H9 (cell line): ENCODE measurements at regions not wholly inside any gene's neighbourhood (a gene's known extent, or its start where the extent isn't known, plus 50 kb on each side); places are given as distances from the start of the nearest gene placed in this dataset.

ENCODE experiments used
- DNase-seq: peaks from one replicate; pipeline ENCODE4 v3.0.0-alpha.2; 2017
- H2AFZ ChIP-seq: one replicate; pipeline ENCODE4 v1.6.1; 2013; ENCODE audit warnings: mild to moderate bottlenecking, low read length, control low read depth, moderate library complexity
- H2AK5ac ChIP-seq: 2 replicates; pipeline ENCODE4 v1.6.1; 2013; ENCODE audit warnings: low read length, control low read depth, mixed read lengths; ENCODE audit not compliant: insufficient read length
- H2BK120ac ChIP-seq: one replicate; pipeline ENCODE4 v1.6.1; 2013; ENCODE audit warnings: low read depth, mild to moderate bottlenecking, low read length, control low read depth, inconsistent platforms; ENCODE audit not compliant: poor library complexity, severe bottlenecking
- H2BK12ac ChIP-seq: 2 replicates; pipeline ENCODE4 v1.6.1; 2013; ENCODE audit warnings: low read length, control low read depth, mixed read lengths, low read depth; ENCODE audit not compliant: insufficient read length
- H2BK15ac ChIP-seq: 2 replicates; pipeline ENCODE4 v1.6.1; 2013; ENCODE audit warnings: low read depth, low read length, control low read depth
- H2BK20ac ChIP-seq: one replicate; pipeline ENCODE4 v1.6.1; 2013; ENCODE audit warnings: low read depth, mild to moderate bottlenecking, low read length, control low read depth, inconsistent platforms; ENCODE audit not compliant: poor library complexity, severe bottlenecking
- H2BK5ac ChIP-seq: 2 replicates; pipeline ENCODE4 v1.6.1; 2013; ENCODE audit warnings: low read length, control low read depth, mixed read lengths; ENCODE audit not compliant: insufficient read length
- H3K14ac ChIP-seq: 2 replicates; pipeline ENCODE4 v1.6.1; 2013; ENCODE audit warnings: low read length, control low read depth; ENCODE audit not compliant: insufficient read depth
- H3K18ac ChIP-seq: 2 replicates; pipeline ENCODE4 v1.6.1; 2013; ENCODE audit warnings: low read depth, mild to moderate bottlenecking, mixed read lengths, low read length, control low read depth; ENCODE audit not compliant: insufficient read length
- H3K23ac ChIP-seq: 2 replicates; pipeline ENCODE4 v1.6.1; 2013; ENCODE audit warnings: low read length, control low read depth, mixed read lengths, low read depth; ENCODE audit not compliant: insufficient read length
- H3K23me2 ChIP-seq: 2 replicates; pipeline ENCODE4 v1.6.1; 2013; ENCODE audit warnings: low read depth, mild to moderate bottlenecking, mixed read lengths, low read length, control low read depth; ENCODE audit not compliant: insufficient read length, poor library complexity, severe bottlenecking
- H3K27ac ChIP-seq: 2 replicates; pipeline ENCODE4 v1.5.1; 2013; ENCODE audit warnings: low read length, control low read depth, mixed read lengths, low read depth; ENCODE audit not compliant: insufficient read length
- H3K27me3 ChIP-seq: 2 replicates; pipeline ENCODE4 v1.6.1; 2013; ENCODE audit warnings: low read length, control low read depth, inconsistent platforms; ENCODE audit not compliant: insufficient read depth
- H3K4ac ChIP-seq: 2 replicates; pipeline ENCODE4 v1.6.1; 2013; ENCODE audit warnings: low read depth, mild to moderate bottlenecking, control low read depth, inconsistent platforms, low read length, moderate library complexity
- H3K4me1 ChIP-seq: 2 replicates; pipeline ENCODE4 v1.6.1; 2013; ENCODE audit warnings: low read length, control low read depth, inconsistent platforms; ENCODE audit not compliant: insufficient read depth
- H3K4me2 ChIP-seq: 2 replicates; pipeline ENCODE4 v1.6.1; 2013; ENCODE audit warnings: low read length, control low read depth, mixed read lengths; ENCODE audit not compliant: insufficient read length, insufficient read depth
- H3K56ac ChIP-seq: 2 replicates; pipeline ENCODE4 v1.6.1; 2013; ENCODE audit warnings: low read depth, mild to moderate bottlenecking, mixed read lengths, low read length, control low read depth; ENCODE audit not compliant: insufficient read length
- H3K79me1 ChIP-seq: 2 replicates; pipeline ENCODE4 v1.6.1; 2013; ENCODE audit warnings: low read depth, mild to moderate bottlenecking, moderate library complexity, low read length, control low read depth, inconsistent platforms; ENCODE audit not compliant: insufficient read depth, poor library complexity, severe bottlenecking
- H3K79me2 ChIP-seq: 2 replicates; pipeline ENCODE4 v1.6.1; 2013; ENCODE audit warnings: low read length, control low read depth, inconsistent platforms; ENCODE audit not compliant: insufficient read depth
- H3K9ac ChIP-seq: 2 replicates; pipeline ENCODE4 v1.6.1; 2013; ENCODE audit warnings: low read length, control low read depth, mixed read lengths; ENCODE audit not compliant: insufficient read length; ENCODE audit errors: extremely low read depth
- H3K9me3 ChIP-seq: one replicate; pipeline ENCODE4 v1.6.1; 2013; ENCODE audit warnings: low read depth, low read length, inconsistent platforms; ENCODE audit not compliant: control insufficient read depth
- H3T11ph ChIP-seq: one replicate; pipeline ENCODE4 v1.6.1; 2013; ENCODE audit warnings: mild to moderate bottlenecking, low read length, control low read depth, inconsistent platforms
- H4K20me1 ChIP-seq: one replicate; pipeline ENCODE4 v1.6.1; 2013; ENCODE audit not compliant: control insufficient read depth, insufficient read length, insufficient read depth
- H4K5ac ChIP-seq: 2 replicates; pipeline ENCODE4 v1.6.1; 2013; ENCODE audit warnings: low read depth, mild to moderate bottlenecking, mixed read lengths, low read length, control low read depth; ENCODE audit not compliant: insufficient read length
- H4K8ac ChIP-seq: replicated peaks from 2 replicates; pipeline ENCODE4 v1.6.1; 2013; ENCODE audit warnings: low read length, control low read depth, mixed read lengths, low read depth; ENCODE audit not compliant: insufficient read length
- H4K91ac ChIP-seq: 2 replicates; pipeline ENCODE4 v1.6.1; 2013; ENCODE audit warnings: low read depth, mild to moderate bottlenecking, moderate library complexity, mixed read lengths, low read length, control low read depth; ENCODE audit not compliant: insufficient read length
- H3K27ac Mint-ChIP-seq, 3 experiments: 2 replicates in 2 of 3; 3 replicates in 1 of 3; pipeline ENCODE4 v1.8.0; 2020 to 2021; ENCODE audit warnings: mixed read lengths in 3 of 3, mild to moderate bottlenecking in 1 of 3, moderate library complexity in 1 of 3
- H3K27me3 Mint-ChIP-seq: 2 replicates; pipeline ENCODE4 v1.8.0; 2021; ENCODE audit warnings: low read depth, mild to moderate bottlenecking, moderate library complexity, mixed read lengths
- H3K36me3 Mint-ChIP-seq, 3 experiments: 2 replicates in 2 of 3; 3 replicates in 1 of 3; pipeline ENCODE4 v1.8.0; 2020 to 2021; ENCODE audit warnings: low read depth in 3 of 3, mixed read lengths in 3 of 3; ENCODE audit not compliant: insufficient read depth in 1 of 3
- H3K4me1 Mint-ChIP-seq, 2 experiments: 2 replicates each; pipeline ENCODE4 v1.8.0; 2020; ENCODE audit warnings: mixed read lengths in 2 of 2
- H3K4me3 Mint-ChIP-seq, 2 experiments: 2 replicates in 1 of 2; 3 replicates in 1 of 2; pipeline ENCODE4 v1.8.0; 2020 to 2021; ENCODE audit warnings: mild to moderate bottlenecking in 2 of 2, mixed read lengths in 2 of 2, moderate library complexity in 1 of 2
- H3K9me3 Mint-ChIP-seq, 2 experiments: 2 replicates in 1 of 2; 3 replicates in 1 of 2; pipeline ENCODE4 v1.8.0; 2020; ENCODE audit warnings: mild to moderate bottlenecking in 2 of 2, mixed read lengths in 2 of 2, moderate library complexity in 1 of 2
- WGBS: extraction: QIAGEN DNeasy Blood & Tissue Kit; methylation state at CpG from one replicate; pipeline ENCODE4 v1.1.7; 2013; ENCODE audit warnings: missing lambda C conversion rate, low lambda C conversion rate, mixed read lengths; ENCODE audit not compliant: insufficient read length; ENCODE audit errors: extremely low coverage; 5-methylcytosine and 5-hydroxymethylcytosine counted together
- TF ChIP-seq, protein P1 (sequence below): fragments of 200-600 bp; sonication (generic); conservative IDR thresholded peaks from 3 replicates; pipeline ENCODE4 v1.8.0; 2021; ENCODE audit warnings: antibody characterized with exemption, mild to moderate bottlenecking

DNA sequence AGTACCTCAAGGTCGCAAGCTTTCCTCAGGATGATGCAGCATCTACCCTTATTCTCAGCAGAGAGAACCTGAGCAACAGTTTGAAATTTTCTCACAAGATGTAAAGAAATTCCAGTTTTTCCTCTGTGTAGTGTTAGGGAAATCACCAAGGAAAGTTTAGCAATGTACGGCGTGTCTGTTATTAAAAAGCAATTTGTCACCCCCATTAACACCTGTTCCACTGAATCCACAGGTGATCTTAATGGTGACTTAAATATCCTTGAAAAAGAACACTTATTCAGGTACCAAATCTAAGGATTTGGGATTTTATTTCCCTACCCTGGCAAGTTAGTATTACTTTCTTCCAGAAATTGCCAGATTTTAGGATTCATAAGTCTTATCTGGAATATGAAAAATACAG lies 77.9 kb upstream of the ATP10B start:
- no peaks in the 10 kb centered on the region for H3K79me1 ChIP-seq
- no peaks in the 10 kb centered on the region for H3K9me3 ChIP-seq
- H3K18ac ChIP-seq: no peak overlapping the region
- H3K56ac ChIP-seq: no peak overlapping the region
- H3K79me2 ChIP-seq: no peaks in the 10 kb centered on the region
- H3K23me2 ChIP-seq: no peaks in the 10 kb centered on the region
- H3K27me3 ChIP-seq: no peaks in the 10 kb centered on the region
- H3K14ac ChIP-seq: no peak overlapping the region
- H3K4me1 ChIP-seq: peaks cover 6% of the 10 kb centered on the region; the same call in 1 of the 2 replicates
- no peak for DNase-seq
- Mint-ChIP-seq H3K4me1 (peaks cover 39 to 41% of the 10 kb centered on the region in 2 experiments), H3K27me3 (no peaks in the 10 kb centered on the region; the same call in 1 of the 2 replicates), H3K4me3 (no peak overlapping the region), H3K36me3 (no peaks in the 10 kb centered on the region; a peak in 1 of 7 replicates), H3K9me3 (no peaks in the 10 kb centered on the region), H3K27ac (no peak overlapping the region)
- no peak overlapping the region for H2AFZ ChIP-seq
- no peak overlapping the region for H4K5ac ChIP-seq
- TF ChIP-seq, protein P1, sequence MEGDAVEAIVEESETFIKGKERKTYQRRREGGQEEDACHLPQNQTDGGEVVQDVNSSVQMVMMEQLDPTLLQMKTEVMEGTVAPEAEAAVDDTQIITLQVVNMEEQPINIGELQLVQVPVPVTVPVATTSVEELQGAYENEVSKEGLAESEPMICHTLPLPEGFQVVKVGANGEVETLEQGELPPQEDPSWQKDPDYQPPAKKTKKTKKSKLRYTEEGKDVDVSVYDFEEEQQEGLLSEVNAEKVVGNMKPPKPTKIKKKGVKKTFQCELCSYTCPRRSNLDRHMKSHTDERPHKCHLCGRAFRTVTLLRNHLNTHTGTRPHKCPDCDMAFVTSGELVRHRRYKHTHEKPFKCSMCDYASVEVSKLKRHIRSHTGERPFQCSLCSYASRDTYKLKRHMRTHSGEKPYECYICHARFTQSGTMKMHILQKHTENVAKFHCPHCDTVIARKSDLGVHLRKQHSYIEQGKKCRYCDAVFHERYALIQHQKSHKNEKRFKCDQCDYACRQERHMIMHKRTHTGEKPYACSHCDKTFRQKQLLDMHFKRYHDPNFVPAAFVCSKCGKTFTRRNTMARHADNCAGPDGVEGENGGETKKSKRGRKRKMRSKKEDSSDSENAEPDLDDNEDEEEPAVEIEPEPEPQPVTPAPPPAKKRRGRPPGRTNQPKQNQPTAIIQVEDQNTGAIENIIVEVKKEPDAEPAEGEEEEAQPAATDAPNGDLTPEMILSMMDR: no peak
- no peak overlapping the region for H3K4me2 ChIP-seq
- H2BK15ac ChIP-seq: no peak overlapping the region
- no peak overlapping the region for H3T11ph ChIP-seq
- no peak overlapping the region for H4K91ac ChIP-seq
- H4K20me1 ChIP-seq: no peaks in the 10 kb centered on the region
- H3K4ac ChIP-seq: no peak overlapping the region
- H4K8ac ChIP-seq: no peak overlapping the region
- H2BK20ac ChIP-seq: no peak overlapping the region
- no peak overlapping the region for H3K23ac ChIP-seq
- H2AK5ac ChIP-seq: no peak overlapping the region
- no peak overlapping the region for H3K9ac ChIP-seq
- no peak overlapping the region for H2BK12ac ChIP-seq
- whole genome bisulfite sequencing: no CpG with 5 or more reads among the region's 3 CpGs
- H3K27ac ChIP-seq: no peak overlapping the region
- no peak overlapping the region for H2BK5ac ChIP-seq
- H2BK120ac ChIP-seq: no peak overlapping the region
